ENCODE measurements at regions not wholly inside any gene's neighbourhood (a gene's known extent, or its start where the extent isn't known, plus 50 kb on each side); places are given as distances from the start of the nearest gene placed in this dataset.

DNA sequence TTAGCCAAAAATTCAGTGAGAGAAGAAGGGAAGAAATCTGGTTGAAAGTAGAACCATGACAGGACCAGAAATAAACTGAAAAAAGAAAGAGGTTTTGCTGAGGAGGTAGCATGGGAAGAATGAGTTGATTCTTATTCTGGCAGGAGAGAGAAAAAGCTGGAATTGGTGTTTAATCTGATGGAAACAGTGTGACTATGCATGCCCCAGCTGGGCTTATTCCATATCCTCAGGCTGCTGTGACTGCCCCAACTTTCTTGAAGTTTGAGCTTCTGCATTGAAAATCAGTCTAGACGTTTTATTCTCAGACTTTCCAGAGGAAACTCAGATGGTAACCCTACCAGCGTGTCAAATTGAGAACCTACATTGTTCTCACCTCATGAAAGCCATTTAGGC lies 352.5 kb upstream of the DCBLD2 start:
- TF ChIP-seq, protein P1, sequence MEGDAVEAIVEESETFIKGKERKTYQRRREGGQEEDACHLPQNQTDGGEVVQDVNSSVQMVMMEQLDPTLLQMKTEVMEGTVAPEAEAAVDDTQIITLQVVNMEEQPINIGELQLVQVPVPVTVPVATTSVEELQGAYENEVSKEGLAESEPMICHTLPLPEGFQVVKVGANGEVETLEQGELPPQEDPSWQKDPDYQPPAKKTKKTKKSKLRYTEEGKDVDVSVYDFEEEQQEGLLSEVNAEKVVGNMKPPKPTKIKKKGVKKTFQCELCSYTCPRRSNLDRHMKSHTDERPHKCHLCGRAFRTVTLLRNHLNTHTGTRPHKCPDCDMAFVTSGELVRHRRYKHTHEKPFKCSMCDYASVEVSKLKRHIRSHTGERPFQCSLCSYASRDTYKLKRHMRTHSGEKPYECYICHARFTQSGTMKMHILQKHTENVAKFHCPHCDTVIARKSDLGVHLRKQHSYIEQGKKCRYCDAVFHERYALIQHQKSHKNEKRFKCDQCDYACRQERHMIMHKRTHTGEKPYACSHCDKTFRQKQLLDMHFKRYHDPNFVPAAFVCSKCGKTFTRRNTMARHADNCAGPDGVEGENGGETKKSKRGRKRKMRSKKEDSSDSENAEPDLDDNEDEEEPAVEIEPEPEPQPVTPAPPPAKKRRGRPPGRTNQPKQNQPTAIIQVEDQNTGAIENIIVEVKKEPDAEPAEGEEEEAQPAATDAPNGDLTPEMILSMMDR (IDR thresholded peaks at IDR 0.05) = no peak
- H3K27me3 ChIP-seq (ENCODE audit: control insufficient read depth, insufficient read depth, low read length) = no peaks in the 10 kb centered on the region
- DNase-seq = no peak
- ATAC-seq = no peak
- no peaks in the 10 kb centered on the region for H3K9me3 ChIP-seq (ENCODE audit: control insufficient read depth, insufficient read depth, low read length)
- no peak overlapping the region for H3K4me3 ChIP-seq (ENCODE audit: low read length)
- no peaks in the 10 kb centered on the region for H3K36me3 Mint-ChIP-seq
- H3K4me3 Mint-ChIP-seq = no peak overlapping the region
- H3K36me3 ChIP-seq (ENCODE audit: control insufficient read depth, insufficient read depth, low read length) = no peaks in the 10 kb centered on the region
- no peak overlapping the region for H3K27ac Mint-ChIP-seq
- no peaks in the 10 kb centered on the region for H3K27me3 Mint-ChIP-seq (ENCODE audit: low read depth in 2 of 2)
- intact Hi-C loops (cut with micrococcal nuclease) = no loop called here
- H3K4me1 ChIP-seq (ENCODE audit: control insufficient read depth, insufficient read depth, low read length) = no peaks in the 10 kb centered on the region
- 64% methylated on average over 2 of the region's 2 CpGs for WGBS (ENCODE audit: insufficient coverage)
- H3K9me3 Mint-ChIP-seq = peaks cover 2 to 8% of the 10 kb centered on the region in 2 donors
- no peak overlapping the region for H3K27ac ChIP-seq (ENCODE audit: low read length)
- no peaks in the 10 kb centered on the region for H3K4me1 Mint-ChIP-seq

DNA sequence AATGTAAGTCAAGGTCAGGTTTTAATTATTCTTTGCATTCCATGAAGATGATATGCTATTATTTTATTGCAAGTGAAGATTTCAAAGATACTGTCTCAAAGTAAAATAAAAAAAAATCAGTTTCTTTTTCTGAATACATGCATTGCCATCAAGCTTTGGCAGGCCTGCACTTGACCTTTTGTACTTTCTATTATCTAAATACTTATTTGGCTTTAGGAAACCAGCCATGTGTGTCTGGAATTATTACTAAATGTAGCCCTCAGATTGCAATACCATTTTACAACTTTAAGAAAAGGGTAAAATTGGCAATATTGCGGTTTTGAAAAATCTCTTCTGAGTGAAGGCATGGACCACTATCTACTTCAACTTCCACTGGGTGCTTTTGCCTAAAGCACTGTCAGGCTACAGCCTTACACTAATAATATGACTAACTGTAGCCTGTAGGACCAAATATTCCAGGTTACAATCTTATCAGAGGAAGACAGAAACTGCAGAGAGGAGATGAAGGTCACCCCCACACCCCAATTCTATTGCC lies 349.4 kb upstream of the DCBLD2 start:
- H3K4me1 Mint-ChIP-seq = no peaks in the 10 kb centered on the region
- 88% methylated on average over 1 of the region's 1 CpG for WGBS (ENCODE audit: insufficient coverage)
- H3K36me3 Mint-ChIP-seq = no peaks in the 10 kb centered on the region
- intact Hi-C loops (cut with micrococcal nuclease) = no loop called here
- no peaks in the 10 kb centered on the region for H3K36me3 ChIP-seq (ENCODE audit: control insufficient read depth, insufficient read depth, low read length)
- H3K9me3 ChIP-seq (ENCODE audit: control insufficient read depth, insufficient read depth, low read length) = no peaks in the 10 kb centered on the region
- no peaks in the 10 kb centered on the region for H3K27me3 Mint-ChIP-seq (ENCODE audit: low read depth in 2 of 2)
- no peak overlapping the region for H3K4me3 Mint-ChIP-seq
- H3K9me3 Mint-ChIP-seq = peaks cover 2 to 5% of the 10 kb centered on the region in 2 donors
- no peaks in the 10 kb centered on the region for H3K4me1 ChIP-seq (ENCODE audit: control insufficient read depth, insufficient read depth, low read length)
- no peak for DNase-seq
- H3K27ac ChIP-seq (ENCODE audit: low read length) = no peak overlapping the region
- TF ChIP-seq, protein P1 (IDR thresholded peaks at IDR 0.05) = no peak
- ATAC-seq = no peak
- no peak overlapping the region for H3K4me3 ChIP-seq (ENCODE audit: low read length)
- no peaks in the 10 kb centered on the region for H3K27me3 ChIP-seq (ENCODE audit: control insufficient read depth, insufficient read depth, low read length)
- H3K27ac Mint-ChIP-seq = no peak overlapping the region

DNA sequence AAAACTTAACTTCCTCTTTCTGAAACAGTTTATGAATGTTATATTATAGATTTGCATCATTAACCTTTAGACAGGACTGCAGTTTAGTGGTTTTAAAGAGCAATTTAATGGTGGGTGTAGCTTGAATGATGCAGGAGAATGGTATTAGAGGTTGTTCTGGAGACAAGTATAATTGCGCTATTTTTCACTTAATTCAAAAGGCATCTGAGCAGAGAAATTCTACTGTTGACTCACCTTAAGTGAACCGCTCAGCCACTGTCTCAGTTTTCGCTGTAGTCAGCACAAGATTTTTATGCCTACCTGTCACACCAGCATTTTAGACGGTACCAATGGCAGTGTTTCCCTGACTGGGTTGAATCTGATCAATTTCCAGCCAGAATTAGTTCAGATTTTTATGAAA lies 348.8 kb upstream of the DCBLD2 start:
- H3K4me1 Mint-ChIP-seq = no peaks in the 10 kb centered on the region
- peaks cover 2 to 5% of the 10 kb centered on the region in 2 donors for H3K9me3 Mint-ChIP-seq
- no peak for DNase-seq
- no peak overlapping the region for H3K27ac Mint-ChIP-seq
- Histone ChIP-seq H3K4me1 (ENCODE audit: control insufficient read depth, insufficient read depth, low read length) (no peaks in the 10 kb centered on the region), H3K36me3 (ENCODE audit: control insufficient read depth, insufficient read depth, low read length) (no peaks in the 10 kb centered on the region), H3K4me3 (ENCODE audit: low read length) (no peak overlapping the region), H3K27me3 (ENCODE audit: control insufficient read depth, insufficient read depth, low read length) (no peaks in the 10 kb centered on the region), H3K9me3 (ENCODE audit: control insufficient read depth, insufficient read depth, low read length) (no peaks in the 10 kb centered on the region), H3K27ac (ENCODE audit: low read length) (no peak overlapping the region)
- intact Hi-C loops (cut with micrococcal nuclease) = no loop called here
- 89% methylated on average over 3 of the region's 4 CpGs for WGBS (ENCODE audit: insufficient coverage)
- ATAC-seq = no peak
- TF ChIP-seq, protein P1 (IDR thresholded peaks at IDR 0.05) = no peak
- no peaks in the 10 kb centered on the region for H3K36me3 Mint-ChIP-seq
- H3K4me3 Mint-ChIP-seq = no peak overlapping the region
- H3K27me3 Mint-ChIP-seq (ENCODE audit: low read depth in 2 of 2) = no peaks in the 10 kb centered on the region

DNA sequence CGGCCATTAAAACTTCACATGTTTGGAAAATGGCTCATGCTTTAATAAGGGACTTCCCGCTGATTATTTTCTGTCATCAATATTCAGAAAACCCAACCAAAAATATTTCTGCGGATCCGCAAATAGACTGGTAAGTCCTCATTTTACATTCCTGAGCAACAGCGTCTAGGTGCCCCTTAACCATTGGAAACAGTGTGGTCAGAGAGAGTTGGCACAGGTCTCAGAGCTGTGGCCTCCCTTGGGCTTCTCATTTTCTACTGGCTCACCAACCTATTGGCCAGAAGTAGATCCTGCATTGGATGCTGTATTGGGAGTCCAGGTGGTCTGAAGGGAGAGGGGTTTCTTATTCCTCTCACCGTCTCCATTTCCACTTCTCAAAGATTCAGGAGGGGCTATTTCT lies 348.1 kb upstream of the DCBLD2 start:
- Histone ChIP-seq H3K27me3 (ENCODE audit: control insufficient read depth, insufficient read depth, low read length) (no peaks in the 10 kb centered on the region), H3K4me3 (ENCODE audit: low read length) (no peak overlapping the region), H3K36me3 (ENCODE audit: control insufficient read depth, insufficient read depth, low read length) (no peaks in the 10 kb centered on the region), H3K9me3 (ENCODE audit: control insufficient read depth, insufficient read depth, low read length) (no peaks in the 10 kb centered on the region), H3K4me1 (ENCODE audit: control insufficient read depth, insufficient read depth, low read length) (no peaks in the 10 kb centered on the region), H3K27ac (ENCODE audit: low read length) (no peak overlapping the region)
- intact Hi-C loops (cut with micrococcal nuclease) = no loop called here
- TF ChIP-seq, protein P1 (IDR thresholded peaks at IDR 0.05) = no peak
- Mint-ChIP-seq H3K27ac (no peak overlapping the region), H3K9me3 (peaks cover 2 to 5% of the 10 kb centered on the region in 2 donors), H3K27me3 (ENCODE audit: low read depth in 2 of 2) (no peaks in the 10 kb centered on the region), H3K36me3 (no peaks in the 10 kb centered on the region), H3K4me1 (no peaks in the 10 kb centered on the region), H3K4me3 (no peak overlapping the region)
- ATAC-seq (no peak), DNase-seq (no peak)
- WGBS (ENCODE audit: insufficient coverage) = 89% methylated on average over 5 of the region's 6 CpGs

Measured in natural killer cell (primary cell).